SK-N-MC (cell line): ENCODE measurements at regions not wholly inside any gene's neighbourhood (a gene's known extent, or its start where the extent isn't known, plus 50 kb on each side); places are given as distances from the start of the nearest gene placed in this dataset.

Experiments used
- EZH2 ChIP-seq: fragments of 200-600 bp; sonication (generic); IDR thresholded peaks from one replicate; pipeline ENCODE4 v1.6.1; 2017; ENCODE audit warnings: antibody characterized with exemption
- FOXP2 ChIP-seq: optimal IDR thresholded peaks from 2 replicates; pipeline ENCODE3; 2011; ENCODE audit warnings: mild to moderate bottlenecking, moderate library complexity; ENCODE audit not compliant: insufficient read depth; ENCODE audit errors: extremely low read length, control extremely low read depth
- POLR2AphosphoS5 ChIP-seq: IDR thresholded peaks from 2 replicates; pipeline ENCODE4 v1.6.1; 2012; ENCODE audit warnings: mild to moderate bottlenecking, low read depth, low read length, borderline replicate concordance

GRCh38 chr6:103255132-103255531 is 1604.6 kb downstream of the HACE1 start:
- TF ChIP-seq FOXP2 (no peak), EZH2 (no peak), POLR2AphosphoS5 (no peak)
